Mucosa of rectum (tissue), 2 donors: ENCODE measurements at regions not wholly inside any gene's neighbourhood (a gene's known extent, or its start where the extent isn't known, plus 50 kb on each side); places are given as distances from the start of the nearest gene placed in this dataset.
A peak's percentile ranks its signal among the peaks of the same experiment; 100 is the strongest.

Experiments
- H3K27ac ChIP-seq, 2 donors: one replicate each; pipeline ENCODE4 v1.7.0; 2013; ENCODE audit warnings: inconsistent platforms in 2 of 2, low read depth in 2 of 2, low read length in 2 of 2
- H3K27me3 ChIP-seq, 2 donors: one replicate each; pipeline ENCODE4 v1.7.0; 2013; ENCODE audit warnings: low read length in 2 of 2; ENCODE audit not compliant: control insufficient read depth in 2 of 2, insufficient read depth in 2 of 2
- H3K36me3 ChIP-seq, 2 donors: one replicate each; pipeline ENCODE4 v1.7.0; 2013; ENCODE audit warnings: low read length in 2 of 2; ENCODE audit not compliant: control insufficient read depth in 2 of 2, insufficient read depth in 2 of 2
- H3K4me1 ChIP-seq, 2 donors: one replicate each; pipeline ENCODE4 v1.7.0; 2013; ENCODE audit warnings: low read length in 2 of 2, mild to moderate bottlenecking in 1 of 2; ENCODE audit not compliant: control insufficient read depth in 2 of 2, insufficient read depth in 2 of 2
- H3K4me3 ChIP-seq, 2 donors: one replicate each; pipeline ENCODE4 v1.7.0; 2013; ENCODE audit warnings: low read length in 2 of 2
- H3K9ac ChIP-seq, 2 donors: one replicate each; pipeline ENCODE4 v1.7.0; 2013; ENCODE audit warnings: low read length in 2 of 2, low read depth in 1 of 2, mild to moderate bottlenecking in 1 of 2
- H3K9me3 ChIP-seq, 2 donors: one replicate each; pipeline ENCODE4 v1.7.0; 2013; ENCODE audit warnings: low read length in 2 of 2; ENCODE audit not compliant: control insufficient read depth in 2 of 2
- donor health status: healthy.
- donor health status: Normal muscosa, but diverticular disease.

- no peaks in the 10 kb centered on the region for H3K27me3 ChIP-seq
- H3K4me3 ChIP-seq = no peak overlapping the region
- H3K4me1 ChIP-seq = peaks cover 0 to 5% of the 10 kb centered on the region in 2 donors
- H3K36me3 ChIP-seq = no peaks in the 10 kb centered on the region
- no peaks in the 10 kb centered on the region for H3K9me3 ChIP-seq
- no peak overlapping the region for H3K27ac ChIP-seq
- H3K9ac ChIP-seq = no peak overlapping the region
Observed at GRCh38 chr1:55512466-55512865, 297.3 kb upstream of the USP24 start.

- Histone ChIP-seq H3K27me3 (no peaks in the 10 kb centered on the region), H3K36me3 (no peaks in the 10 kb centered on the region), H3K27ac (peak overlapping the region; percentile 33 to 70), H3K4me3 (no peak overlapping the region), H3K9me3 (no peaks in the 10 kb centered on the region), H3K4me1 (peaks cover 24 to 45% of the 10 kb centered on the region in 2 donors), H3K9ac (no peak overlapping the region)
Observed at GRCh38 chr1:55507578-55507931, 292.4 kb upstream of the USP24 start.

GRCh38 chr1:55506740-55507577, 291.8 kb upstream of the USP24 start:
- Histone ChIP-seq H3K36me3 (no peaks in the 10 kb centered on the region), H3K9me3 (no peaks in the 10 kb centered on the region), H3K27me3 (no peaks in the 10 kb centered on the region), H3K4me1 (peaks cover 24 to 45% of the 10 kb centered on the region in 2 donors), H3K9ac (peak overlapping the region in 1 of 2 donors; percentile 13), H3K27ac (peak overlapping the region; percentile 35 to 70), H3K4me3 (no peak overlapping the region)

GRCh38 chr1:55505326-55505725, 290.2 kb upstream of the USP24 start:
- Histone ChIP-seq H3K9me3 (no peaks in the 10 kb centered on the region), H3K27me3 (no peaks in the 10 kb centered on the region), H3K4me1 (peaks cover 24 to 45% of the 10 kb centered on the region in 2 donors), H3K36me3 (no peaks in the 10 kb centered on the region), H3K9ac (no peak overlapping the region), H3K4me3 (no peak overlapping the region), H3K27ac (peak overlapping the region; percentile 35 to 70)

GRCh38 chr1:55504306-55504731, 289.2 kb upstream of the USP24 start:
- H3K27ac ChIP-seq = peak overlapping the region; percentile 35 to 70
- no peak overlapping the region for H3K9ac ChIP-seq
- H3K4me1 ChIP-seq = peaks cover 24 to 45% of the 10 kb centered on the region in 2 donors
- H3K27me3 ChIP-seq = no peaks in the 10 kb centered on the region
- H3K9me3 ChIP-seq = no peaks in the 10 kb centered on the region
- no peaks in the 10 kb centered on the region for H3K36me3 ChIP-seq
- H3K4me3 ChIP-seq = peak overlapping the region in 1 of 2 donors; percentile 11

- Histone ChIP-seq H3K4me1 (peaks cover 24 to 45% of the 10 kb centered on the region in 2 donors), H3K9ac (no peak overlapping the region), H3K9me3 (no peaks in the 10 kb centered on the region), H3K36me3 (no peaks in the 10 kb centered on the region), H3K27me3 (no peaks in the 10 kb centered on the region), H3K4me3 (peak overlapping the region in 1 of 2 donors; percentile 11), H3K27ac (peak overlapping the region; percentile 35 to 55)
Observed at GRCh38 chr1:55503663-55504305, 288.6 kb upstream of the USP24 start.

- Histone ChIP-seq H3K9ac (no peak overlapping the region), H3K9me3 (no peaks in the 10 kb centered on the region), H3K4me3 (no peak overlapping the region), H3K36me3 (no peaks in the 10 kb centered on the region), H3K27ac (no peak overlapping the region), H3K27me3 (no peaks in the 10 kb centered on the region), H3K4me1 (peaks cover 10 to 22% of the 10 kb centered on the region in 2 donors)
Observed at GRCh38 chr1:55500601-55501000, 285.4 kb upstream of the USP24 start.

- Histone ChIP-seq H3K4me3 (no peak overlapping the region), H3K9me3 (no peaks in the 10 kb centered on the region), H3K9ac (no peak overlapping the region), H3K4me1 (no peaks in the 10 kb centered on the region), H3K27ac (no peak overlapping the region), H3K27me3 (no peaks in the 10 kb centered on the region), H3K36me3 (no peaks in the 10 kb centered on the region)
Observed at GRCh38 chr1:55490547-55490946, 275.4 kb upstream of the USP24 start.

- Histone ChIP-seq H3K9ac (no peak overlapping the region), H3K4me3 (no peak overlapping the region)
Observed at GRCh38 chr1:55484173-55484572, 269.0 kb upstream of the USP24 start.

GRCh38 chr1:55483523-55483922, 268.4 kb upstream of the USP24 start:
- Histone ChIP-seq H3K27me3 (no peaks in the 10 kb centered on the region), H3K27ac (no peak overlapping the region), H3K36me3 (no peaks in the 10 kb centered on the region), H3K9ac (no peak overlapping the region), H3K4me3 (no peak overlapping the region), H3K9me3 (no peaks in the 10 kb centered on the region), H3K4me1 (peaks cover 10 to 11% of the 10 kb centered on the region in 2 donors)

More at GRCh38 chr1:55484173-55484572, 269.0 kb upstream of the USP24 start:
- H3K36me3 ChIP-seq = no peaks in the 10 kb centered on the region
- no peaks in the 10 kb centered on the region for H3K9me3 ChIP-seq
- peaks cover 10 to 11% of the 10 kb centered on the region in 2 donors for H3K4me1 ChIP-seq
- no peak overlapping the region for H3K27ac ChIP-seq
- no peaks in the 10 kb centered on the region for H3K27me3 ChIP-seq
